NB4 (cell line): ENCODE measurements at regions not wholly inside any gene's neighbourhood (a gene's known extent, or its start where the extent isn't known, plus 50 kb on each side); places are given as distances from the start of the nearest gene placed in this dataset.

Source experiments
- DNase-seq: peaks from one replicate; pipeline ENCODE4 v3.0.0; 2010; ENCODE audit warnings: low read depth
- H3K4me3 ChIP-seq: one replicate; pipeline ENCODE4 v1.5.1; 2011; ENCODE audit warnings: mild to moderate bottlenecking, low read depth, low read length, moderate library complexity
- MYC ChIP-seq: IDR thresholded peaks from 2 replicates; pipeline ENCODE4 v1.6.1; 2011; ENCODE audit warnings: low read depth, low read length
- POLR2A ChIP-seq: IDR thresholded peaks from 2 replicates; pipeline ENCODE4 v1.6.1; 2011; ENCODE audit warnings: mild to moderate bottlenecking; ENCODE audit not compliant: insufficient read length; ENCODE audit errors: extremely low read depth
- TF ChIP-seq, protein P1 (sequence below): IDR thresholded peaks from one replicate; pipeline ENCODE4 v1.5.1; 2012; ENCODE audit warnings: low read depth, low read length
- TF ChIP-seq, protein P2 (sequence below): IDR thresholded peaks from 2 replicates; pipeline ENCODE4 v1.6.1; 2011; ENCODE audit warnings: low read depth, low read length

DNA sequence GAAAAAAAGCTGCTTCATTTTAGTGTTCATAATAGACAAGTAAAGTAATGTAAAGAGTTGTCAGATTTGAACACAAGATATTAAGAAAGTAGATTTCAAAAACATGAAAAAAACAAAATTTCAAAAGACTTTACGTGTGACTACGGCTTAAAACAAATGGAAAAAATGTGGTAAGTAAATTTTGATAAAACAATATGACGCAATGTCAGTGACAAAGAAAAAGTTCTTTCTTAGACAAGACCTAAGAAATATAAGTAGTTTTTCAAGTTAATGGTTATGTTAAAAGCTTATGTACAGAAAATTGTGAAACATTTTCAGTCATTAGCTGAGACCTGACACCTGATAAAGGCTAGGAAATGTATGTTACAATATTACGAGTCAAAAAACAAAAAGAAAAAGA is 73.7 kb upstream of the EYS start:
- DNase-seq, result no peak
- TF ChIP-seq MYC (no peak), POLR2A (no peak)
- TF ChIP-seq, protein P1, sequence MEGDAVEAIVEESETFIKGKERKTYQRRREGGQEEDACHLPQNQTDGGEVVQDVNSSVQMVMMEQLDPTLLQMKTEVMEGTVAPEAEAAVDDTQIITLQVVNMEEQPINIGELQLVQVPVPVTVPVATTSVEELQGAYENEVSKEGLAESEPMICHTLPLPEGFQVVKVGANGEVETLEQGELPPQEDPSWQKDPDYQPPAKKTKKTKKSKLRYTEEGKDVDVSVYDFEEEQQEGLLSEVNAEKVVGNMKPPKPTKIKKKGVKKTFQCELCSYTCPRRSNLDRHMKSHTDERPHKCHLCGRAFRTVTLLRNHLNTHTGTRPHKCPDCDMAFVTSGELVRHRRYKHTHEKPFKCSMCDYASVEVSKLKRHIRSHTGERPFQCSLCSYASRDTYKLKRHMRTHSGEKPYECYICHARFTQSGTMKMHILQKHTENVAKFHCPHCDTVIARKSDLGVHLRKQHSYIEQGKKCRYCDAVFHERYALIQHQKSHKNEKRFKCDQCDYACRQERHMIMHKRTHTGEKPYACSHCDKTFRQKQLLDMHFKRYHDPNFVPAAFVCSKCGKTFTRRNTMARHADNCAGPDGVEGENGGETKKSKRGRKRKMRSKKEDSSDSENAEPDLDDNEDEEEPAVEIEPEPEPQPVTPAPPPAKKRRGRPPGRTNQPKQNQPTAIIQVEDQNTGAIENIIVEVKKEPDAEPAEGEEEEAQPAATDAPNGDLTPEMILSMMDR, result no peak
- TF ChIP-seq, protein P2, sequence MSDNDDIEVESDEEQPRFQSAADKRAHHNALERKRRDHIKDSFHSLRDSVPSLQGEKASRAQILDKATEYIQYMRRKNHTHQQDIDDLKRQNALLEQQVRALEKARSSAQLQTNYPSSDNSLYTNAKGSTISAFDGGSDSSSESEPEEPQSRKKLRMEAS, result no peak

DNA sequence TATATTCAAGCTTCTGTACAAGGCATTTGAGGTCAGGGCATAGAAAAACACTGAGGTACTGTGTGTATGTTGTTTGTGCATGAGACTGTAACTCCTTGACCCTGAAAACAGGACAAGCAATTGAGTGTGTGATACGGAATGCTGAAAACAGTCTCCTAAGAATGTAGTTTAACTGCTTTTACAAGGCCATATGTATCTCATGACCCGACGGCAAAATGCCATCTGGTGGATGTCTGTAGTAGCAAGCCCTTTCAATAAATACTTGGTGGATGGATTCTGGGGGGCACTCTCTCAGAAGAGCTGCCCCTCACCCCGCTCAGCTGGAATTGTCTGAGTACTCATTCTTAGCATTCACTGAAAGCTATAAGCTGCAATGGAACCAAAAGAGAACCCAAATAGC is 69.3 kb upstream of the EYS start:
- DNase-seq, result no peak
- TF ChIP-seq MYC (no peak), POLR2A (no peak)
- TF ChIP-seq, protein P2, result no peak
- TF ChIP-seq, protein P1, result no peak
- H3K4me3 ChIP-seq, result no peak overlapping the region

More for the DNA sequence above, 73.7 kb upstream of the EYS start:
- no peak overlapping the region for H3K4me3 ChIP-seq

DNA sequence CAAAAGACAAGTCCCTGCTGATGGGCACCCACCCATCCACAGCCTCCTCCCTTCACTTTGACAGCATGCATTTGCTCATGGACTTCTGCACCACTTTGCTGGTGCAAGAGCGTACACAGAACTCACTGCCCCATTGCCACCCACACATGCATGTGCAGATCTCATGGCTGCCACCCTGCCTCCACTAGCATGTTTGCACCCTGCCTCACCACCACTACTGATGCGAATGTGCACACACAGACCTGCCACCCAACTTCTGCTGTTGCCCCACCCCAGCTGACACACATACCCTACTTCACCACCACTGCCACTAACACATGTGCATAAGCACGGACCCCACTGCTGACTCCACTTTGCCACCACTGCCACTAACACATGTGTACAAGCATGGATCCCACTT is 64.9 kb upstream of the EYS start:
- TF ChIP-seq, protein P1, result no peak
- no peak for TF ChIP-seq POLR2A
- TF ChIP-seq, protein P2, result no peak
- DNase-seq, result no peak
- no peak overlapping the region for H3K4me3 ChIP-seq

DNA sequence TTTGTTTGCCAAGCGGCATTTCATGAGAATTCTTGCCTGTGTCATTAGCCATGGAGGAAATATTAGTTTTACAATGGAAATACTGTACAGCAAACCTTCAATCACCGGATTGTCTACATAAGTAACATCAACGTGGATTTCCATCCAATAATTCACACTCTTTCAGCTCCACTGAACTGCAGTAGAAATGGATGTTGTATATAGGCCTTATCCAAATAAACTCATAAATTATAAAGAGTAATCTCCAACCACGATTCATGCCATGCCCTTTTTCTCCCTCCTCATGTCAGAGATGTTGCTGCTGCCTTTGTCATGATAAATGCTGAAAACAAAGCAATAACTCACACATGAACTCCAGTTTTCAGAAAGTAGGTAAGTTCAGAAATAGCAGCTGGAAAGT is 54.9 kb upstream of the EYS start:
- TF ChIP-seq POLR2A (no peak), MYC (no peak)
- TF ChIP-seq, protein P1, result no peak
- TF ChIP-seq, protein P2, result no peak
- no peak for DNase-seq
- H3K4me3 ChIP-seq, result no peak overlapping the region

DNA sequence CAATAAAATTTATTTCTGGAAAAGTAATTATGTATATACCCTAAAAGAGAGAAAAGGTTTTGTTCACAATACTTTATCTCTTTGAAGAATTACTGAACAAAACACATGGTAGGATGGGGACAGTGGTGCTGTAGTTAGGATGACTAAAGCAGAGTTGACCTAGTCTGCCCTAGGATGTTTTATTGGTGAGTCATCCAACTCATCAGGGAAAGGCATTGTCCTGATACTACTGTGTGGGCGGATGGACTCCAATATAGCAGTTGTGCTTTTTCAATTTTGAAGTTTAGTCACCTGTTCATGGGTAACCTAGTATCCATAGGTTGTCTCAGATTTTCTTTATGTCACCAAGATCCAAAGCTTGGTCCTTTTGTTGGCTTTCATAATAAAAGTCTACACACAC is 53.3 kb upstream of the EYS start:
- no peak overlapping the region for H3K4me3 ChIP-seq
- TF ChIP-seq, protein P1, result no peak
- TF ChIP-seq MYC (no peak), POLR2A (no peak)
- TF ChIP-seq, protein P2, result no peak
- DNase-seq, result no peak
